Hepatocyte (in vitro differentiated cells): ENCODE measurements at regions not wholly inside any gene's neighbourhood (a gene's known extent, or its start where the extent isn't known, plus 50 kb on each side); places are given as distances from the start of the nearest gene placed in this dataset.
"Not testable (repeated sequence)": the region's sequence is repeated elsewhere in the genome, so short reads cannot be mapped to it uniquely, and the experiment has no call there.

Source experiments
- DNase-seq: peaks from one replicate; pipeline ENCODE4 v3.0.0-alpha.2; 2016; ENCODE audit warnings: low spot score
- H2AFZ ChIP-seq: fragments of 200-600 bp; sonication (generic); 2 replicates; pipeline ENCODE4 v1.6.0; 2016; ENCODE audit warnings: antibody characterized with exemption, mild to moderate bottlenecking
- H3K27ac ChIP-seq: fragments of 200-600 bp; sonication (generic); 2 replicates; pipeline ENCODE4 v1.5.1; 2016; ENCODE audit warnings: mild to moderate bottlenecking
- H3K27me3 ChIP-seq: fragments of 200-600 bp; sonication (generic); 2 replicates; pipeline ENCODE4 v1.6.1; 2016
- H3K36me3 ChIP-seq: fragments of 200-600 bp; sonication (generic); replicated peaks from 2 replicates; pipeline ENCODE4 v1.5.1; 2016; ENCODE audit warnings: low read depth; ENCODE audit not compliant: insufficient read depth
- H3K4me1 ChIP-seq: fragments of 200-600 bp; sonication (generic); 2 replicates; pipeline ENCODE4 v1.5.1; 2016; ENCODE audit warnings: mild to moderate bottlenecking, moderate library complexity; ENCODE audit not compliant: insufficient read depth
- H3K4me2 ChIP-seq: fragments of 200-600 bp; sonication (generic); 2 replicates; pipeline ENCODE4 v1.6.0; 2016
- H3K4me3 ChIP-seq: fragments of 200-600 bp; sonication (generic); 2 replicates; pipeline ENCODE4 v1.5.1; 2016; ENCODE audit warnings: mild to moderate bottlenecking
- H3K79me2 ChIP-seq: fragments of 200-600 bp; sonication (generic); 2 replicates; pipeline ENCODE4 v1.6.0; 2017; ENCODE audit warnings: mild to moderate bottlenecking
- H3K9me2 ChIP-seq: fragments of 200-600 bp; sonication (generic); replicated peaks from 2 replicates; pipeline ENCODE4 v1.6.0; 2017; ENCODE audit warnings: mild to moderate bottlenecking; ENCODE audit not compliant: insufficient read depth
- H3K9me3 ChIP-seq: fragments of 200-600 bp; sonication (generic); 2 replicates; pipeline ENCODE4 v1.5.1; 2016; ENCODE audit warnings: low read depth, mild to moderate bottlenecking
- H4K20me1 ChIP-seq: fragments of 200-600 bp; sonication (generic); 2 replicates; pipeline ENCODE4 v1.6.0; 2016; ENCODE audit warnings: mild to moderate bottlenecking; ENCODE audit not compliant: insufficient read depth, poor library complexity, severe bottlenecking
- EZH2 ChIP-seq: fragments of 200-600 bp; sonication (generic); IDR thresholded peaks from 2 replicates; pipeline ENCODE4 v1.6.1; 2016; ENCODE audit warnings: antibody characterized with exemption, mild to moderate bottlenecking, borderline replicate concordance
- EZH2phosphoT487 ChIP-seq: fragments of 200-600 bp; sonication (generic); IDR thresholded peaks from one replicate; pipeline ENCODE4 v1.6.1; 2018; ENCODE audit warnings: antibody characterized with exemption, mild to moderate bottlenecking, low read depth, moderate library complexity; ENCODE audit not compliant: unreplicated experiment, severe bottlenecking
- WGBS: methylation state at CpG from one replicate; pipeline ENCODE4 v1.1.6; 2016; ENCODE audit warnings: low lambda C conversion rate; ENCODE audit errors: missing lambda C conversion rate; 5-methylcytosine and 5-hydroxymethylcytosine counted together
- TF ChIP-seq, protein P1 (sequence below): fragments of 200-600 bp; sonication (generic); IDR thresholded peaks from 2 replicates; pipeline ENCODE4 v1.5.1; 2016; ENCODE audit warnings: antibody characterized with exemption, mild to moderate bottlenecking; ENCODE audit not compliant: poor library complexity

DNA sequence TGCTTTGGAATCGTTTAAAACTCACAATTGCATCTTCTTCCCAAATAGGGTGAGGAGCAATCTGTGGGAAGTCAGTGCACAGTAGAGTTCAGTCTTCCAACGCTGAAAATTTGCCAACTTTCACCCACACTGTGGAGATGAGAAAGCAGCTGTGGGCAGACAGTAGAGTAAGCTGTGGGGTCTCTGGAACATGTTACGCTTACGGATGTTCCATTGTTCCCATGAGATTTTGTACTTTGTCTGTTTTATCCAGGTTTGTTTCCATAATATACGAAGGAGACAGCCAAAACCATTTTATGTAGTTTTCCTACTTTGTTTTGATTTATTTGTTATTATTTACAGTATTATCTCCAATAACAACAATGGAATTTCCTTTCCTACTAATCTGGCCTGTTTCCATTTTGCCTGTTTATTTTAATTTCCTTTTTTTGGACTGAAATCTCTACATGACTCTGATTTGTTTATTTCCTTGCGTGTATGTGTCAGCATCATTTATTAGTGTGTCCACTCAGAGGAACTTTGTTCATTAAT is 65.1 kb upstream of the RGL1 start:
- Histone ChIP-seq H3K9me2 (no peaks in the 10 kb centered on the region), H2AFZ (no peak overlapping the region), H3K79me2 (no peaks in the 10 kb centered on the region), H3K36me3 (no peaks in the 10 kb centered on the region), H3K27me3 (no peaks in the 10 kb centered on the region), H3K4me3 (no peak overlapping the region), H3K4me2 (no peak overlapping the region), H3K9me3 (no peaks in the 10 kb centered on the region), H3K27ac (no peak overlapping the region), H4K20me1 (no peaks in the 10 kb centered on the region), H3K4me1 (peaks cover 20% of the 10 kb centered on the region)
- DNase-seq, result peak; percentile 14
- TF ChIP-seq EZH2 (no peak), EZH2phosphoT487 (no peak)
- TF ChIP-seq, protein P1, sequence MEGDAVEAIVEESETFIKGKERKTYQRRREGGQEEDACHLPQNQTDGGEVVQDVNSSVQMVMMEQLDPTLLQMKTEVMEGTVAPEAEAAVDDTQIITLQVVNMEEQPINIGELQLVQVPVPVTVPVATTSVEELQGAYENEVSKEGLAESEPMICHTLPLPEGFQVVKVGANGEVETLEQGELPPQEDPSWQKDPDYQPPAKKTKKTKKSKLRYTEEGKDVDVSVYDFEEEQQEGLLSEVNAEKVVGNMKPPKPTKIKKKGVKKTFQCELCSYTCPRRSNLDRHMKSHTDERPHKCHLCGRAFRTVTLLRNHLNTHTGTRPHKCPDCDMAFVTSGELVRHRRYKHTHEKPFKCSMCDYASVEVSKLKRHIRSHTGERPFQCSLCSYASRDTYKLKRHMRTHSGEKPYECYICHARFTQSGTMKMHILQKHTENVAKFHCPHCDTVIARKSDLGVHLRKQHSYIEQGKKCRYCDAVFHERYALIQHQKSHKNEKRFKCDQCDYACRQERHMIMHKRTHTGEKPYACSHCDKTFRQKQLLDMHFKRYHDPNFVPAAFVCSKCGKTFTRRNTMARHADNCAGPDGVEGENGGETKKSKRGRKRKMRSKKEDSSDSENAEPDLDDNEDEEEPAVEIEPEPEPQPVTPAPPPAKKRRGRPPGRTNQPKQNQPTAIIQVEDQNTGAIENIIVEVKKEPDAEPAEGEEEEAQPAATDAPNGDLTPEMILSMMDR, result no peak
- 71% methylated on average over 6 of the region's 6 CpGs for WGBS

DNA sequence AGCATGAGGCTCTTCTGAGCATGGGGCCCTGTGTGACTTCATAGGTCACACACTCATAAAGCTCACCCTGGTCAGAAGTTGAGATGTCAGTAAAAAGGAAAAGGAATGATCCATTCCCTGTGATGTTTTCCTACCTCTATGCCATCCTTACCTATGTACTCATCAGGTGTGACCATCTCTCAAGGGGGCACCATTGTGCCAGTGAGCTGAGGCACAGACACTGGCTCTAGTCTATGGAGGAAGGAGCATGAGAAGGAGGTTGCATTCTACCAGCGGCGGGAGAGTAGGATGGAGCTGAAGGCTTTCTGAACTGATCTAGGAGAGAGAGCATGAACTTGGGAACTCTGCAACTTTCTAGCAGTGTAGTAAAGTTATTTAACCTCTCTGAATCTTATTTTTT is 65.8 kb upstream of the RGL1 start:
- DNase-seq, result no peak
- Histone ChIP-seq H3K79me2 (no peaks in the 10 kb centered on the region), H3K9me2 (no peaks in the 10 kb centered on the region), H4K20me1 (no peaks in the 10 kb centered on the region), H3K36me3 (no peaks in the 10 kb centered on the region), H3K4me2 (no peak overlapping the region), H3K27me3 (no peaks in the 10 kb centered on the region), H3K4me1 (peaks cover 27% of the 10 kb centered on the region), H2AFZ (no peak overlapping the region), H3K9me3 (no peaks in the 10 kb centered on the region), H3K4me3 (no peak overlapping the region), H3K27ac (no peak overlapping the region)
- TF ChIP-seq EZH2phosphoT487 (no peak), EZH2 (no peak)
- TF ChIP-seq, protein P1, result no peak
- 96% methylated on average over 2 of the region's 2 CpGs for WGBS

DNA sequence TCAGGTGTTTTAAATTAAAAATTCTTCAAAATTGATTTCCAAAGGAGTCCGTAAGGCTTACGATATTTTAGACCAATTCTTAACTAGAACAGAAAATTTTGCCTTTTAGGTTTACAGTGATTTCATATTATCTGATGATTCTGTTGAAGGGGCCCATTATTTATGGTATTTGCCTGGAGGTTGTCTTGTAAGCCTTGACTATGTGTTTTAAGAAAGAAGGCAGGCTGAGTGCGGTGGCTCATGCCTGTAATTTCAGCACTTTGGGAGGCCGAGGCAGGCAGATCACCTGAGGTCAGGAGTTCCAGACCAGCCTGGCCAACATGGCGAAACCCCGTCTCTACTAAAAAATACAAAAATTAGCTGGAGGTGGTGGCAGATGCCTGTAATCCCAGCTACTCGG is 67.0 kb upstream of the RGL1 start:
- H2AFZ ChIP-seq, H3K4me2 ChIP-seq, H3K4me3 ChIP-seq, H3K36me3 ChIP-seq, H3K27me3 ChIP-seq, H3K27ac ChIP-seq, H4K20me1 ChIP-seq, H3K79me2 ChIP-seq, H3K9me2 ChIP-seq, DNase-seq, H3K9me3 ChIP-seq: not testable (repeated sequence)
- peaks cover 38% of the 10 kb centered on the region for H3K4me1 ChIP-seq
- 90% methylated on average over 7 of the region's 7 CpGs for WGBS

DNA sequence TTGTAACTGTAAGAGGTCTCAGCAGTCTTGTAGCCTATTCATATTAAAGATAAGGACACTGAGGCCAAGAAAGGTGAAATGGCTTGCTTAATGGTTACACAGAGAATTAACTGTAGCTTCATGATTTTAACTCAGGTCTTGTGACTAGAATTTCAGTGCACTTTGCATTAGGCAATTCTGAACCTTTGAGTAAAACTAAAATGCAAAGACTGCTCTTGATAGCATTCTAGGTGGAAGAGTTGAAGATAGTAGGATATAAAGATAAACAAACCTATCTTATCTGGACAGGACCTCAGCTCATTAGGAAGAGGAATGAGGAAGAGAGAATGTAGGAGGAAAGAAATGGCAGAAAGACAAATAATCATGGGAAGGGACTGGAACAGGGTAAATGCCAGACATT is 68.6 kb upstream of the RGL1 start:
- no peaks in the 10 kb centered on the region for H3K36me3 ChIP-seq
- no peak overlapping the region for H2AFZ ChIP-seq
- H3K27me3 ChIP-seq, result no peaks in the 10 kb centered on the region
- peak; percentile 8 for DNase-seq
- H3K9me3 ChIP-seq, result no peaks in the 10 kb centered on the region
- H3K4me3 ChIP-seq, result no peak overlapping the region
- TF ChIP-seq EZH2phosphoT487, result no peak
- TF ChIP-seq, protein P1, result no peak
- no peak for TF ChIP-seq EZH2
- no peaks in the 10 kb centered on the region for H3K9me2 ChIP-seq
- no peaks in the 10 kb centered on the region for H4K20me1 ChIP-seq
- H3K4me1 ChIP-seq, result peaks cover 38% of the 10 kb centered on the region
- no peaks in the 10 kb centered on the region for H3K79me2 ChIP-seq
- peak overlapping the region; percentile 61 for H3K27ac ChIP-seq
- peak overlapping the region; percentile 48 for H3K4me2 ChIP-seq
